GM23248 (cell line): ENCODE measurements at regions not wholly inside any gene's neighbourhood (a gene's known extent, or its start where the extent isn't known, plus 50 kb on each side); places are given as distances from the start of the nearest gene placed in this dataset.

Experiments
- DNase-seq: peaks from one replicate; pipeline ENCODE4 v3.0.0-alpha.2; 2015
- H2AFZ ChIP-seq: fragments of 200-600 bp; sonication (generic); 2 replicates; pipeline ENCODE4 v1.6.1; 2016; ENCODE audit warnings: antibody characterized with exemption
- H3F3A ChIP-seq: fragments of 200-600 bp; sonication (generic); 2 replicates; pipeline ENCODE4 v1.6.1; 2016; ENCODE audit warnings: mild to moderate bottlenecking, antibody characterized with exemption, mixed run types; ENCODE audit not compliant: insufficient read depth
- H3K27ac ChIP-seq: fragments of 200-600 bp; sonication (generic); 2 replicates; pipeline ENCODE4 v1.5.1; 2016; ENCODE audit warnings: mild to moderate bottlenecking
- H3K27me3 ChIP-seq: fragments of 200-600 bp; sonication (generic); replicated peaks from 2 replicates; pipeline ENCODE4 v1.6.1; 2016; ENCODE audit warnings: mild to moderate bottlenecking; ENCODE audit not compliant: insufficient read depth
- H3K36me3 ChIP-seq: fragments of 200-600 bp; sonication (generic); 2 replicates; pipeline ENCODE4 v1.6.1; 2016; ENCODE audit warnings: low read depth, mild to moderate bottlenecking
- H3K4me1 ChIP-seq: fragments of 200-600 bp; sonication (generic); 2 replicates; pipeline ENCODE4 v1.6.1; 2016; ENCODE audit warnings: mild to moderate bottlenecking; ENCODE audit not compliant: insufficient read depth
- H3K4me2 ChIP-seq: fragments of 200-600 bp; sonication (generic); one replicate; pipeline ENCODE4 v1.6.1; 2016; ENCODE audit warnings: mild to moderate bottlenecking; ENCODE audit not compliant: unreplicated experiment
- H3K4me3 ChIP-seq: fragments of 200-600 bp; sonication (generic); 2 replicates; pipeline ENCODE4 v1.5.1; 2016; ENCODE audit warnings: mild to moderate bottlenecking
- H3K79me2 ChIP-seq: fragments of 200-600 bp; sonication (generic); 2 replicates; pipeline ENCODE4 v1.6.1; 2016; ENCODE audit warnings: mild to moderate bottlenecking; ENCODE audit not compliant: insufficient read depth
- H3K9ac ChIP-seq: fragments of 200-600 bp; sonication (generic); 2 replicates; pipeline ENCODE4 v1.6.1; 2016; ENCODE audit warnings: mild to moderate bottlenecking
- H3K9me2 ChIP-seq: fragments of 200-600 bp; sonication (generic); 2 replicates; pipeline ENCODE4 v1.6.1; 2016; ENCODE audit warnings: mixed run types, mild to moderate bottlenecking, moderate library complexity; ENCODE audit not compliant: insufficient read depth
- H3K9me3 ChIP-seq: fragments of 200-600 bp; sonication (generic); one replicate; pipeline ENCODE4 v1.6.1; 2017; ENCODE audit warnings: low read depth
- H4K20me1 ChIP-seq: fragments of 200-600 bp; sonication (generic); 2 replicates; pipeline ENCODE4 v1.6.0; 2016; ENCODE audit not compliant: insufficient read depth
- EZH2 ChIP-seq: fragments of 200-600 bp; sonication (generic); IDR thresholded peaks from 2 replicates; pipeline ENCODE4 v1.6.1; 2018; ENCODE audit warnings: antibody characterized with exemption, mild to moderate bottlenecking; ENCODE audit not compliant: insufficient read depth, poor library complexity, severe bottlenecking
- EZH2phosphoT487 ChIP-seq: fragments of 200-600 bp; sonication (generic); IDR thresholded peaks from 2 replicates; pipeline ENCODE4 v1.6.1; 2018; ENCODE audit warnings: antibody characterized with exemption, moderate library complexity, mild to moderate bottlenecking, low read depth; ENCODE audit not compliant: insufficient read depth
- WGBS, 2 experiments: methylation state at CpG; one replicate each; pipeline ENCODE4 v1.1.6; 2015 to 2017; ENCODE audit warnings: low lambda C conversion rate in 2 of 2, low coverage in 1 of 2; ENCODE audit errors: missing lambda C conversion rate in 2 of 2; 5-methylcytosine and 5-hydroxymethylcytosine counted together
- in situ Hi-C: fragments of 300-500 bp; cut with MboI; formaldehyde crosslinking; loops from 2 replicates; pipeline ENCODE4 v1.15.0; 2020

DNA sequence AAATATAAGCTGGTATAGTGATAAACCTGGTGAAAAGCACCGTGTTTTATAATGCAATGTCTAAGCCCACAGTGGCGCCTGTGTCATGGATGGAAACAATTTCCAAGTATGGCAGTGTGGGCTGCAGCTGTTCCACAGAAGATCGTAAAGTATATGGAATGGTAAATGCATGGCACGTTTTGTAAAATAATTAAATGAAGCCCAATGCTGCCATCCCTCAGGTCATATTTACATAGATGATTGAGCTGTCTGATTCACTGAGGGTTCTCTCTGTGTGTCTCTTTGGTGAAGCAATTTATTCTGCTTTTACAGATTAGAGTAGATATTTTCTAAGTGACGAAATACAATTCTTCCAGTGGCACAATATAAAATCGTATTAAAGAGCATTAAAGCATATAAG is 164.8 kb downstream of the ASMT start:
- TF ChIP-seq EZH2 (no peak), EZH2phosphoT487 (no peak)
- no peaks in the 10 kb centered on the region for H3K4me1 ChIP-seq
- 5 to 8% methylated on average over 6 of the region's 6 CpGs for WGBS, 2 experiments
- H3K27me3 ChIP-seq: no peaks in the 10 kb centered on the region
- H4K20me1 ChIP-seq: no peaks in the 10 kb centered on the region
- H3F3A ChIP-seq: no peaks in the 10 kb centered on the region
- DNase-seq: no peak
- H3K9me3 ChIP-seq: no peaks in the 10 kb centered on the region
- in situ Hi-C loops: no loop called here
- H3K27ac ChIP-seq: no peak overlapping the region
- no peak overlapping the region for H3K4me3 ChIP-seq
- H3K79me2 ChIP-seq: no peaks in the 10 kb centered on the region
- no peaks in the 10 kb centered on the region for H3K36me3 ChIP-seq
- no peak overlapping the region for H3K9ac ChIP-seq
- no peak overlapping the region for H2AFZ ChIP-seq
- no peaks in the 10 kb centered on the region for H3K9me2 ChIP-seq
- no peak overlapping the region for H3K4me2 ChIP-seq

DNA sequence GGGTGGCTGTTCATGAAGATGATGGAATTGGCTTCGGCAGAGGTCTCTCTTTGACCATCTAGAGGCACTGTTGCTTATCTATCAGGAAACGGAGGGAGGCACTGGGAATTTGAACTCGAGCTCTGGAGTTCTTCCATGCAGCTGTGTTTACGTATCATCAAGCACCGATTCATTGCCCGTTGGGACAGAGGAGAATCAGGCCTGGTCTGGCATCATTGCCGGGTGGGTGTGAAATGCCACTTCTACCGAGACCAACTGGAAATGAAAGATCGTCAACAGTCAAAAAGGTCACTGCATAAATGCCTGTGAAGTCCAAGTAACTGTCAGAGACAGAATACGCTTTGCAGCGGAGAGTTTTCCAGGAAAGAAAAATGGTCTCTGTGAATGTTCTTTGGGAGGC is 166.9 kb downstream of the ASMT start:
- Histone ChIP-seq H3K4me3 (no peak overlapping the region), H3K27ac (no peak overlapping the region), H3K79me2 (no peaks in the 10 kb centered on the region), H3K4me1 (no peaks in the 10 kb centered on the region), H4K20me1 (no peaks in the 10 kb centered on the region), H3K27me3 (no peaks in the 10 kb centered on the region), H2AFZ (no peak overlapping the region), H3K4me2 (no peak overlapping the region), H3K36me3 (no peaks in the 10 kb centered on the region), H3K9ac (no peak overlapping the region), H3F3A (no peaks in the 10 kb centered on the region), H3K9me3 (no peaks in the 10 kb centered on the region), H3K9me2 (no peaks in the 10 kb centered on the region)
- no peak for TF ChIP-seq EZH2
- no peak for TF ChIP-seq EZH2phosphoT487
- DNase-seq: no peak
- WGBS, 2 experiments: 43 to 45% methylated on average over 11 of the region's 11 CpGs
- in situ Hi-C loops: no loop called here

DNA sequence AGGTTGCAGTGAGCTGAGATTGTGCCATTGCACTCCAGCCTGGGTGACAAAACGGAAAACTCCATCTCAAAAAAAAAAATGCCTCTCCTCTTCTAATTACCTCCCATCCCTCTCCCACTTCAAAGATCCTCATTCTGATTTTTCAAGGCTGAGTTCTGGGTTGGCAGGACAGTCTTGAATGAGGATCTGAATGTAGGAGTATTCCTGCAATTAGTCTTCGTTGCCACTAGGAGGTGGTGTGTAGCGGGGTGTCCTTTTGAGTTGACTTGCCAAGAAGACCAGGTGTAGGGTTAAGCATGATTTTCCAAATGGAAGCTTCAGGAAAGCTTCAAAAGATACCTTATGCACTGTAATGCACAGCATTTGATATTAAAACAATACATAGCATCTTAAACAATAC is 169.9 kb downstream of the ASMT start:
- H2AFZ ChIP-seq: no peak overlapping the region
- 26 to 30% methylated on average over 3 of the region's 3 CpGs for WGBS, 2 experiments
- no peaks in the 10 kb centered on the region for H3K27me3 ChIP-seq
- H3K9me3 ChIP-seq: no peaks in the 10 kb centered on the region
- TF ChIP-seq EZH2 (no peak), EZH2phosphoT487 (no peak)
- no peaks in the 10 kb centered on the region for H4K20me1 ChIP-seq
- H3F3A ChIP-seq: no peaks in the 10 kb centered on the region
- in situ Hi-C loops: no loop called here
- no peak overlapping the region for H3K4me3 ChIP-seq
- H3K4me1 ChIP-seq: no peaks in the 10 kb centered on the region
- no peaks in the 10 kb centered on the region for H3K9me2 ChIP-seq
- no peak overlapping the region for H3K27ac ChIP-seq
- no peak overlapping the region for H3K4me2 ChIP-seq
- no peaks in the 10 kb centered on the region for H3K79me2 ChIP-seq
- no peak for DNase-seq
- no peak overlapping the region for H3K9ac ChIP-seq
- H3K36me3 ChIP-seq: no peaks in the 10 kb centered on the region

DNA sequence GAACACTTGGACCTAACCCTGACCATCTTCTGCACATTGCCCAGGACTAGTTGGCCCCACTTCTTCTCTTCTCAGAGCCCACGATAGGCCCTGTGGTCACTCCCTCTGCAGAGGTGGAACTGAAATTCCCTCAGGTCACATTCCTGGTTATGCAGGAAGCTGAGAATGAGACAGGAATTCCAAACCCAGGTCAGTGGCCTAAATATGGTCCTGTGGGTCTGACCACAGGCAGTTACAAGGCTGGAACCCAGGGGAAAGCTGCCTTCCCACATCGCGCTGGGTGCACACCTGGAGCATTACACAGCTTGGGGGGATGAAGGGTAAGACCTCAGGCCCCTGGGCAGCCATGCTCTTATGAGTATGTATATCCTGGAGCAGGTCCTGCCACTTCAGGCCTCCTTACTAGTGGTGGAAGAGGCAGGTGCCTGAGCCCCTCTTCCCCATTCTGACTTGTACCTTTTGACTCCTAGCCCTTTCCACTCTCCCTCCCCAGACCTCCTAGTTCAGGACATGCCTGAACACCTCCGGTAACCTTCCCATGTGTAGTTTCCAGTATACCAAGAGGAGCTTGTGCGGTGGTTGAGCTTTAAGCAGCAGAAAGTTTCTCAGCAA is 173.5 kb downstream of the ASMT start:
- no peak overlapping the region for H3K4me2 ChIP-seq
- H3F3A ChIP-seq: no peaks in the 10 kb centered on the region
- no peak overlapping the region for H3K4me3 ChIP-seq
- H3K4me1 ChIP-seq: no peaks in the 10 kb centered on the region
- WGBS, 2 experiments: 61 to 64% methylated on average over 5 of the region's 5 CpGs
- in situ Hi-C loops: no loop called here
- no peaks in the 10 kb centered on the region for H3K36me3 ChIP-seq
- no peak for TF ChIP-seq EZH2phosphoT487
- TF ChIP-seq EZH2: no peak
- no peaks in the 10 kb centered on the region for H4K20me1 ChIP-seq
- no peaks in the 10 kb centered on the region for H3K79me2 ChIP-seq
- H3K9me3 ChIP-seq: no peaks in the 10 kb centered on the region
- no peaks in the 10 kb centered on the region for H3K27me3 ChIP-seq
- no peaks in the 10 kb centered on the region for H3K9me2 ChIP-seq
- H3K9ac ChIP-seq: no peak overlapping the region
- H3K27ac ChIP-seq: no peak overlapping the region
- no peak overlapping the region for H2AFZ ChIP-seq
- DNase-seq: no peak

- no peak overlapping the region for H3K9ac ChIP-seq
- no peak overlapping the region for H3K4me2 ChIP-seq
- in situ Hi-C loops: no loop called here
- H3K36me3 ChIP-seq: no peaks in the 10 kb centered on the region
- H3K4me1 ChIP-seq: no peaks in the 10 kb centered on the region
- no peak for DNase-seq
- H3K79me2 ChIP-seq: no peaks in the 10 kb centered on the region
- no peaks in the 10 kb centered on the region for H3K9me2 ChIP-seq
- no peak overlapping the region for H3K27ac ChIP-seq
- H4K20me1 ChIP-seq: no peaks in the 10 kb centered on the region
- no peaks in the 10 kb centered on the region for H3K27me3 ChIP-seq
- H3K4me3 ChIP-seq: no peak overlapping the region
- TF ChIP-seq EZH2 (no peak), EZH2phosphoT487 (no peak)
- WGBS, 2 experiments: no CpG with 5 or more reads among the region's 1 CpG
- no peaks in the 10 kb centered on the region for H3K9me3 ChIP-seq
- no peak overlapping the region for H2AFZ ChIP-seq
- H3F3A ChIP-seq: no peaks in the 10 kb centered on the region
Measured at GRCh38 chrX:1792636-1793035, 177.8 kb downstream of the ASMT start.
